Gastrocnemius medialis (tissue), 4 donors: ENCODE measurements at regions not wholly inside any gene's neighbourhood (a gene's known extent, or its start where the extent isn't known, plus 50 kb on each side); places are given as distances from the start of the nearest gene placed in this dataset.

Experiments
- POLR2A ChIP-seq, 2 donors: fragments of 450-650 bp; IDR thresholded peaks; one replicate each; pipeline ENCODE4 v1.6.1; 2017; ENCODE audit warnings: antibody characterized with exemption in 2 of 2, mild to moderate bottlenecking in 2 of 2, moderate library complexity in 2 of 2
- TF ChIP-seq, protein P1 (sequence below), 5 experiments: fragments of 450-650 bp in 3 of 5; fragments of 200-600 bp in 2 of 5; sonication (generic) in 2 of 5; IDR thresholded peaks in 4 of 5; conservative IDR thresholded peaks in 1 of 5; 1 replicate in 4 of 5; 2 replicates in 1 of 5; pipeline ENCODE4 v1.5.1; 2016 to 2019; ENCODE audit warnings: antibody characterized with exemption in 5 of 5, mild to moderate bottlenecking in 3 of 5, moderate library complexity in 3 of 5

GRCh38 chr4:82231806-82232205, 142.0 kb downstream of the HNRNPD start:
- TF ChIP-seq, protein P1, sequence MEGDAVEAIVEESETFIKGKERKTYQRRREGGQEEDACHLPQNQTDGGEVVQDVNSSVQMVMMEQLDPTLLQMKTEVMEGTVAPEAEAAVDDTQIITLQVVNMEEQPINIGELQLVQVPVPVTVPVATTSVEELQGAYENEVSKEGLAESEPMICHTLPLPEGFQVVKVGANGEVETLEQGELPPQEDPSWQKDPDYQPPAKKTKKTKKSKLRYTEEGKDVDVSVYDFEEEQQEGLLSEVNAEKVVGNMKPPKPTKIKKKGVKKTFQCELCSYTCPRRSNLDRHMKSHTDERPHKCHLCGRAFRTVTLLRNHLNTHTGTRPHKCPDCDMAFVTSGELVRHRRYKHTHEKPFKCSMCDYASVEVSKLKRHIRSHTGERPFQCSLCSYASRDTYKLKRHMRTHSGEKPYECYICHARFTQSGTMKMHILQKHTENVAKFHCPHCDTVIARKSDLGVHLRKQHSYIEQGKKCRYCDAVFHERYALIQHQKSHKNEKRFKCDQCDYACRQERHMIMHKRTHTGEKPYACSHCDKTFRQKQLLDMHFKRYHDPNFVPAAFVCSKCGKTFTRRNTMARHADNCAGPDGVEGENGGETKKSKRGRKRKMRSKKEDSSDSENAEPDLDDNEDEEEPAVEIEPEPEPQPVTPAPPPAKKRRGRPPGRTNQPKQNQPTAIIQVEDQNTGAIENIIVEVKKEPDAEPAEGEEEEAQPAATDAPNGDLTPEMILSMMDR (IDR thresholded peaks at IDR 0.05 in 4 of 5, conservative IDR thresholded peaks at IDR 0.05 in 1 of 5) = no peak
- TF ChIP-seq POLR2A (IDR thresholded peaks at IDR 0.05) = no peak
